ENCODE measurements at regions not wholly inside any gene's neighbourhood (a gene's known extent, or its start where the extent isn't known, plus 50 kb on each side); places are given as distances from the start of the nearest gene placed in this dataset.

GRCh38 chr5:101520417-101520816 is 617.3 kb upstream of the ST8SIA4 start:
- no peak overlapping the region for H3K23ac ChIP-seq (ENCODE audit: insufficient read length)
- no peak overlapping the region for H2BK15ac ChIP-seq (ENCODE audit: low read length)
- POLR2A ChIA-PET (ENCODE audit: partially characterized antibody), result no interaction called here
- H4K91ac ChIP-seq (replicated peaks; ENCODE audit: insufficient read length, low read length), result no peak overlapping the region
- no peak overlapping the region for H4K5ac ChIP-seq (ENCODE audit: insufficient read length, low read depth, low read length)
- no peaks in the 10 kb centered on the region for H3K4me1 ChIP-seq (replicated peaks in 1 of 4; ENCODE audit: control insufficient read depth in 3 of 4, insufficient read depth in 4 of 4, low read length in 3 of 4)
- no peak overlapping the region for H2BK120ac ChIP-seq (replicated peaks; ENCODE audit: low read depth, low read length)
- no peaks in the 10 kb centered on the region for H4K20me1 ChIP-seq (replicated peaks in 1 of 2; ENCODE audit: control insufficient read depth in 1 of 2, insufficient read depth in 2 of 2, low read length in 2 of 2)
- no peak overlapping the region for H2BK5ac ChIP-seq (ENCODE audit: low read depth, low read length)
- no peak overlapping the region for H4K8ac ChIP-seq (ENCODE audit: extremely low read depth, insufficient read depth, low read length)
- no peak overlapping the region for H2BK12ac ChIP-seq (ENCODE audit: low read depth, low read length)
- no peak overlapping the region for H3K4ac ChIP-seq (replicated peaks; ENCODE audit: insufficient read length, low read depth, low read length)
- 95% methylated on average over 2 of the region's 2 CpGs; no CpG with 5 or more reads in 1 of the 2 experiments for WGBS, 2 experiments (ENCODE audit: extremely low coverage in 1 of 2, insufficient coverage in 1 of 2, insufficient read length in 1 of 2, insufficient replicate concordance in 2 of 2, low coverage in 1 of 2, low lambda C conversion rate in 2 of 2, missing lambda C conversion rate in 1 of 2)
- H3K9ac ChIP-seq (replicated peaks in 1 of 4; ENCODE audit: extremely low read depth in 1 of 4, low read depth in 3 of 4, low read length in 3 of 4), result no peak overlapping the region
- CTCF ChIA-PET (ENCODE audit: partially characterized antibody), result no interaction called here
- H3K79me2 ChIP-seq (ENCODE audit: control insufficient read depth in 1 of 2, insufficient read depth in 2 of 2, low read length in 2 of 2), result no peaks in the 10 kb centered on the region
- no peaks in the 10 kb centered on the region for H3K79me1 ChIP-seq (ENCODE audit: low read depth, low read length)
- H3K23me2 ChIP-seq (ENCODE audit: low read depth, low read length), result no peaks in the 10 kb centered on the region
- TF ChIP-seq FOSL1 (IDR thresholded peaks at IDR 0.05; ENCODE audit: insufficient read depth, low read depth, low read length) (no peak), JUND (IDR thresholded peaks at IDR 0.05; ENCODE audit: low read length) (no peak), CBX5 (IDR thresholded peaks at IDR 0.05; ENCODE audit: low read depth, low read length) (no peak), SUZ12 (IDR thresholded peaks at IDR 0.05; ENCODE audit: low read length) (no peak), SRF (IDR thresholded peaks at IDR 0.05; ENCODE audit: low read depth, low read length) (no peak), POU5F1 (IDR thresholded peaks at IDR 0.05; ENCODE audit: low read depth, low read length) (no peak), PHF8 (conservative IDR thresholded peaks at IDR 0.05; ENCODE audit: low read depth, low read length) (no peak), SAP30 (IDR thresholded peaks at IDR 0.05; ENCODE audit: insufficient read depth, insufficient replicate concordance, low read length) (no peak), KDM1A (IDR thresholded peaks at IDR 0.05; ENCODE audit: borderline replicate concordance, low read length) (no peak), TCF12 (IDR thresholded peaks at IDR 0.05; ENCODE audit: low read depth, low read length) (no peak), POLR2A (IDR thresholded peaks at IDR 0.05; ENCODE audit: control extremely low read depth in 1 of 2, low read depth in 2 of 2, low read length in 2 of 2) (no peak), TEAD4 (IDR thresholded peaks at IDR 0.05; ENCODE audit: low read depth, low read length) (no peak), RBBP5 (IDR thresholded peaks at IDR 0.05; ENCODE audit: borderline replicate concordance, low read depth, low read length) (no peak)
- H3K18ac ChIP-seq (ENCODE audit: extremely low read depth, low read length), result no peak overlapping the region
- no peak overlapping the region for H3K4me3 ChIP-seq (ENCODE audit: extremely low read depth in 1 of 4, insufficient read depth in 2 of 4, low read depth in 3 of 4, low read length in 4 of 4)
- H2AK5ac ChIP-seq (ENCODE audit: low read depth, low read length), result no peak overlapping the region
- FAIRE-seq (no peak), DNase-seq (ENCODE audit: low read depth in 1 of 2, low spot score in 2 of 2) (no peak)
- H3K56ac ChIP-seq (replicated peaks; ENCODE audit: insufficient read length, low read depth, low read length), result no peak overlapping the region
- no peak overlapping the region for H2AFZ ChIP-seq (ENCODE audit: low read length)
- peaks cover 2 to 8% of the 10 kb centered on the region in 2 experiments; a peak in 2 of 4 replicates for H3K9me3 ChIP-seq (ENCODE audit: insufficient read depth in 2 of 2, low read depth in 1 of 2, low read length in 1 of 2)
- H3K27ac ChIP-seq (ENCODE audit: low read depth, low read length), result no peak overlapping the region
- H3K14ac ChIP-seq (ENCODE audit: insufficient read length), result no peak overlapping the region
- H3K27me3 ChIP-seq (replicated peaks in 1 of 4; ENCODE audit: control insufficient read depth in 3 of 4, extremely low read depth in 1 of 4, insufficient read depth in 3 of 4, low read length in 3 of 4), result no peaks in the 10 kb centered on the region
- no peaks in the 10 kb centered on the region for H3K36me3 ChIP-seq (ENCODE audit: control insufficient read depth in 2 of 4, insufficient read depth in 4 of 4, low read length in 3 of 4)
- H3K4me2 ChIP-seq (ENCODE audit: insufficient read depth in 1 of 2, low read depth in 2 of 2, low read length in 2 of 2), result no peak overlapping the region
- no peak overlapping the region for H2BK20ac ChIP-seq (ENCODE audit: low read length)

Measured in H1 (cell line).